BLaER1 treated with 17β-estradiol and CSF1 and Interleukin-3, amounts not matched to agents 10 nM and 100 nM (cell line): ENCODE measurements at regions not wholly inside any gene's neighbourhood (a gene's known extent, or its start where the extent isn't known, plus 50 kb on each side); places are given as distances from the start of the nearest gene placed in this dataset.

Source experiments
- H3K27ac ChIP-seq, 11 experiments: shearing (Covaris generic); formaldehyde crosslinking; 2 replicates each; pipeline ENCODE4 v1.8.1; 2022
- H3K27me3 ChIP-seq, 11 experiments: shearing (Covaris generic); formaldehyde crosslinking; 2 replicates each; pipeline ENCODE4 v1.8.1; 2022
- H3K36me3 ChIP-seq, 11 experiments: shearing (Covaris generic); formaldehyde crosslinking; 2 replicates each; pipeline ENCODE4 v1.8.1; 2022
- H3K4me1 ChIP-seq, 10 experiments: shearing (Covaris generic); formaldehyde crosslinking; 2 replicates each; pipeline ENCODE4 v1.8.1; 2022
- H3K4me2 ChIP-seq, 11 experiments: shearing (Covaris generic); formaldehyde crosslinking; 2 replicates each; pipeline ENCODE4 v1.8.1; 2022
- H3K4me3 ChIP-seq, 10 experiments: shearing (Covaris generic); formaldehyde crosslinking; 2 replicates each; pipeline ENCODE4 v1.8.1; 2022
- H3K9ac ChIP-seq, 11 experiments: shearing (Covaris generic); formaldehyde crosslinking; 2 replicates each; pipeline ENCODE4 v1.8.1; 2022
- H3K9me3 ChIP-seq, 11 experiments: shearing (Covaris generic); formaldehyde crosslinking; replicated peaks in 1 of 11; 2 replicates each; pipeline ENCODE4 v1.8.1; 2022
- H4K20me1 ChIP-seq, 11 experiments: shearing (Covaris generic); formaldehyde crosslinking; 2 replicates each; pipeline ENCODE4 v1.8.1; 2022
- Cebpa-rat ChIP-seq, 11 experiments: shearing (Covaris generic); IDR thresholded peaks; 2 replicates each; pipeline ENCODE4 v1.8.1; 2022

DNA sequence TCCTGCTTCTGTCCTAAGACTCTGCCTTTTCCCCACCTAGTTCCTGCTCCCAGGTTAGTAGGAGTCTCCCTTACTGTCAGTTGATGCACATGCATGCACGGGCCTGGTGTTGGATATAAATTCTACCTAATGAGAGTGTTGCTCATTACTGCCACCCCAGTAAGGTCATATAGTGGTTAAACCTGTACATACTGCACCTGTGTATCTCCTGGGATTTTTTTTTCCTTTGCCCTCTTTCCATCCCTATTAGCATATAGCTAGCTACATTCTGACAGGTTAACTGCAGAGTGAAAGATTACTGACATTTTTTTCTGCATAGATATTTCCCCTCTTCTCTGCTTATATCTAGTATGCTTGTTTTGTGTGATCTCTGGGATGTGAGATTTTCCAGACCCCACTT is 201.5 kb upstream of the PIRT start:
- no peak overlapping the region for H3K9ac ChIP-seq
- H3K36me3 ChIP-seq = no peaks in the 10 kb centered on the region
- H3K27ac ChIP-seq = no peak overlapping the region
- H3K4me2 ChIP-seq = no peak overlapping the region
- H4K20me1 ChIP-seq = no peaks in the 10 kb centered on the region
- no peak for TF ChIP-seq Cebpa-rat (IDR thresholded peaks at IDR 0.05)
- no peaks in the 10 kb centered on the region for H3K27me3 ChIP-seq
- H3K4me1 ChIP-seq = no peaks in the 10 kb centered on the region
- no peaks in the 10 kb centered on the region for H3K9me3 ChIP-seq
- H3K4me3 ChIP-seq = no peak overlapping the region

DNA sequence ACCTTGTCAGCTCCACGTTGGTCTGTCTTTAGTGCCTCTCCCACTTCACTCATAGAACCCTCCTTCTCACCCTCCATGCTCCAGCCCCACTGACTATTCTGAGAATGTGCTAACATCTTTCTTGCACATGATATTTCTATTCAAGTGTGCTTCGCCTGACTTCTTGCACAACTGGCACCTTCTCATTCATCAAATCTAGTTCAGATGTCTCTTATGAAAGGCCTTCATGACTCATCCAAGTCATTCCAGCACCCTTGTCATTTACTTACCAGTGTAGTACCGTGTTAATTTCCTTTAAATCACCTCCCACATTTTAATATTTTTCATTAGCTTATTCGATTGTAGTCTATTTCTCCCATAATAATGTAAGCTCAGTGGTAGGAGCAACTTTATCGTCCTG is 197.8 kb upstream of the PIRT start:
- Histone ChIP-seq H3K4me3 (no peak overlapping the region), H4K20me1 (no peaks in the 10 kb centered on the region), H3K9me3 (peaks cover 4 to 19% (median 13%) of the 10 kb centered on the region in 11 experiments; a peak in 18 of 22 replicates), H3K9ac (no peak overlapping the region), H3K27ac (no peak overlapping the region), H3K4me2 (no peak overlapping the region), H3K4me1 (no peaks in the 10 kb centered on the region), H3K27me3 (no peaks in the 10 kb centered on the region), H3K36me3 (no peaks in the 10 kb centered on the region)
- TF ChIP-seq Cebpa-rat (IDR thresholded peaks at IDR 0.05) = no peak

DNA sequence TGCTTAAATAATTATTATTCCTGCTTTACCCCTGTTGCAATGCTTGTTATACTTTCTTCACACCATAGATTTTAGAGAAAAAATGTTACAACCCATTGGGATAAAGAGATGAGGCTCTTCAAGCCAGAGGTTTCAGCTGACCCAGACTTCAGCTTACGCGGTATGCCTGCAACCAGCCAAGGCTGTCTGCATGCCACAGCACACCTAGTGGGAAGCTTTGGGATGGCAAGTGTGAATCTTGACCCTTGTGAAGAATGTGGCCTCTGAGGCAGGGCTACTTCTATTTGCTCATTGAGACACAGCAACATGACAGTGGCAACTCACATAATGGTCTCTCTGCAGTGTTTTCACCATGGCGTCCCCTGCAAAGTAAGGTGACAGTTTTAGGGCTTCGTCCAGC is 193.9 kb upstream of the PIRT start:
- Histone ChIP-seq H3K4me3 (no peak overlapping the region), H3K9ac (no peak overlapping the region), H4K20me1 (no peaks in the 10 kb centered on the region), H3K9me3 (peaks cover 4 to 19% (median 13%) of the 10 kb centered on the region in 11 experiments; a peak in 18 of 22 replicates), H3K4me2 (no peak overlapping the region), H3K27me3 (no peaks in the 10 kb centered on the region), H3K36me3 (no peaks in the 10 kb centered on the region), H3K4me1 (no peaks in the 10 kb centered on the region), H3K27ac (no peak overlapping the region)
- no peak for TF ChIP-seq Cebpa-rat (IDR thresholded peaks at IDR 0.05)

DNA sequence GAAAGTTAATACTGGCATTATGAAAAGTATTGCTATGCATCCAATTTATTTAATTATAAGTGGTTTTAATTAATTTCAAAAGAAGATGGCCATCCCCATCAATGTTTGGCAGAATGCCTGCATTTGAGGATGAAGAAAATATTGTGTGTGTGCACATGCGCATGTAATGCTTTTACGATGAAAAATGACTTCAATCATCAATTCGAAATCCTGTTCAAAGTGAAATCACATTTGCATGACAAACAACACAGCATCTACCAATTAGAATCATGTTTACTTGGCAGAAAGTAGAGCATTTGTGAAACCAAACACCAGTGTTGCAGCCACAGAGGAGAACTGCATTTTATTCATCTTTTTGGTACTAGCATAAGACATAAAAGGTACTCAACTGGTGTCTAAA is 191.9 kb upstream of the PIRT start:
- Histone ChIP-seq H3K36me3 (no peaks in the 10 kb centered on the region), H3K27ac (no peak overlapping the region), H3K27me3 (no peaks in the 10 kb centered on the region)

DNA sequence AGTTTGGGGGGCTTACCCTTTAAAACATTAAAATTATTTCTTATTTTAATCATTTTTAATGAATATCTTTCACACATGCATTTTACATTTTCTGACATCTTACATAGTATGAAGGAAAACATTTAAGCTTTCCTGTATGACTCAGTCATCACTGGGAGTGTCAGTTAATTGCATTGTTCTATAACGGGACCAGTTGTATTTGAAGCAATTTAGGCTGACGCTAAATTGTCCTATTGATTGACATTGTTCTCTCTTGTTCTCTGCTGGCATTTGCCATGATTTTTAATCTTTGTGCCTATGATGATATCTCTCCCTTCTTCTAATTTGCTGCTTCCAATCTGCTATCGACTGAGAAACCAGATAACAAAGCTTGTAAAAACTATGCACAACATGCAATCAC is 190.5 kb upstream of the PIRT start:
- H3K4me3 ChIP-seq = no peak overlapping the region
- H3K9ac ChIP-seq = no peak overlapping the region

More for the DNA sequence above, 191.9 kb upstream of the PIRT start:
- Histone ChIP-seq H3K4me3 (no peak overlapping the region), H3K9me3 (peaks cover 4 to 19% (median 13%) of the 10 kb centered on the region in 11 experiments; a peak in 18 of 22 replicates), H3K4me2 (no peak overlapping the region), H3K4me1 (no peaks in the 10 kb centered on the region), H3K9ac (no peak overlapping the region), H4K20me1 (no peaks in the 10 kb centered on the region)
- TF ChIP-seq Cebpa-rat (IDR thresholded peaks at IDR 0.05) = no peak

DNA sequence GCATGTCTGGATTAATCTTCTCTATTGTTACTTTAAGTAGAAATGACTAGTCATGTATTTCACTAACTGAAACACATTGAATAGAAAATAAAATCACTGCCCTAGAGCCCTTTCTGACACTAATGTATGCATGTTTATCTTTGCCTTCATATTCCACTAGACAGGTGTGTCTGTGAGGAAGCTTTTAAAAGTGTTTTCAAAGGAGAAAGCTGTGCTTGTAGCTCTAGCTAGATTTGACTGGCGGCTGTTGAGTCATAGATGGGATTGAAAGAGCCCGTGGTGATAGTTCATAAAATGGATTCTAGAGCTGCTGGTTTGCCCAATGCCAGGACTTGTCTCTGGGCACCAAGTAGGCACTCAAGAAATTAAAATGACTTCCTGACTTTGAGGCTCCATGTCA is 189.0 kb upstream of the PIRT start:
- Histone ChIP-seq H3K27me3 (no peaks in the 10 kb centered on the region), H3K4me3 (no peak overlapping the region), H3K36me3 (no peaks in the 10 kb centered on the region), H3K9me3 (peaks cover 3 to 11% (median 10%) of the 10 kb centered on the region in 11 experiments; a peak in 18 of 22 replicates), H3K4me2 (no peak overlapping the region), H3K4me1 (no peaks in the 10 kb centered on the region), H3K9ac (no peak overlapping the region), H4K20me1 (no peaks in the 10 kb centered on the region), H3K27ac (no peak overlapping the region)
- no peak for TF ChIP-seq Cebpa-rat (IDR thresholded peaks at IDR 0.05)

More for the DNA sequence above, 190.5 kb upstream of the PIRT start:
- Histone ChIP-seq H3K4me2 (no peak overlapping the region), H3K36me3 (no peaks in the 10 kb centered on the region), H3K27me3 (no peaks in the 10 kb centered on the region), H4K20me1 (no peaks in the 10 kb centered on the region), H3K27ac (no peak overlapping the region), H3K4me1 (no peaks in the 10 kb centered on the region), H3K9me3 (peaks cover 4 to 19% (median 13%) of the 10 kb centered on the region in 11 experiments; a peak in 18 of 22 replicates)
- TF ChIP-seq Cebpa-rat (IDR thresholded peaks at IDR 0.05) = no peak

DNA sequence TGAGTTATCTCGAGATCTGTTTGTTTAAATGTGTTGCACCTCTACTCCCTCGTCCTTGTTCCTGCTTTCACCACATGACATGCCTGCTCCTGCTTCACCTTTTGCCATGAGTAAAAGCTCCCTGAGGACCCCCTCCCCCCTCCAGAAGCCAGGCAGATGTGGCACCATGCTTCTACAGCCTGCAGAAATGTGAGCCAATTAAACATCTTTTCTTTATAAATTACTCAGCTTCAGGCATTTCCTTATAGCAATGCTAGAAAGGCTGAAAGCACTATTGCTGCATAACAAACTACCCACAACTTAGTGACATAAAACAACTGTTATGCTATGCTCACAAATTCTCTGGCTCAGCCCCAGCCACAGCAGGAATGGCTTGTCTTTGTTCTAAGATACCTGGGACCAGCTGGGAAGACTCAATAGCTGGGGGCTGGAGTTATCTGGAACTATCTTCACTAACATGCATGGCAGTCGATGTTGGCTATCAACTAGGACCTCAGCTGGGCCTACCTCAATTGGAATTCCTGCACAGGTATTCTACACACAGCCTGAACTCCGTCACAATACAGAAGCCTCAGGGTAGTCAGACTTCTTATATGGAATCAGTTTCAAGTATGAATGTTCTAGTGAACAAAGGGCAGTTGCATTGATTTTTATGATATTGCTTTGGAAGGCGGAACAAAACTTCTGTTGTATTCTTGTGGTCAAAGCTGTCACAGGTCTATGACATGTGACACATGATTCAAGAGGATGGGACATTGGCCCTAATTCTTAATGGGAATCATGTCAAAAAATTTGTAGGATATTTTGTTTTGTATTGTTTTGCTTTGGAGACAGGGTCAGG is 186.0 kb upstream of the PIRT start:
- Histone ChIP-seq H3K27me3 (no peaks in the 10 kb centered on the region), H4K20me1 (no peaks in the 10 kb centered on the region), H3K4me3 (no peak overlapping the region), H3K36me3 (no peaks in the 10 kb centered on the region), H3K27ac (no peak overlapping the region), H3K9me3 (no peaks in the 10 kb centered on the region), H3K9ac (no peak overlapping the region), H3K4me2 (no peak overlapping the region), H3K4me1 (peaks cover 0 to 7% (median 0%) of the 10 kb centered on the region in 10 experiments; a peak in 4 of 20 replicates)
- no peak for TF ChIP-seq Cebpa-rat (IDR thresholded peaks at IDR 0.05)

DNA sequence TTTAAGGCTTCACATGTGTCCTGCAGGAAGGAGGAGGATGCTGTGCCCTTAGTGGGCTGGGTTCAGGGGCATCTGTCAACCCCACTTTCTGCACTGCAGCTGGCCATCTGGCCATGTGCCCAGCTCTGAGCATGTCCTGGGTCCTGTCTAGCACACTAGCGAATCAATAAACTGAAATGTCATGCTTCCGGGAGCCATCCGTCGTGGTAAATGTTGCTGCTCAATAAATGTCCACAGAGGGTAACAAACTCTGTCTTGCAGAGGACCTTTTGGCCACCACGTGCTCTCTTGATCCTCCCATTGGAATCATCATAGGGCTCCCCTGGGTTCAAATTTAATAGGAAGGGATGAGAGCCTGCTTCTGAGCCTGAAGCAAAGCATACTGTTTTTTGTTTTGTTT is 168.6 kb upstream of the PIRT start:
- Histone ChIP-seq H3K36me3 (no peaks in the 10 kb centered on the region), H4K20me1 (no peaks in the 10 kb centered on the region), H3K9me3 (no peaks in the 10 kb centered on the region), H3K27me3 (no peaks in the 10 kb centered on the region), H3K4me2 (no peak overlapping the region), H3K27ac (no peak overlapping the region), H3K4me1 (no peaks in the 10 kb centered on the region), H3K9ac (no peak overlapping the region), H3K4me3 (no peak overlapping the region)
- TF ChIP-seq Cebpa-rat (IDR thresholded peaks at IDR 0.05) = no peak

DNA sequence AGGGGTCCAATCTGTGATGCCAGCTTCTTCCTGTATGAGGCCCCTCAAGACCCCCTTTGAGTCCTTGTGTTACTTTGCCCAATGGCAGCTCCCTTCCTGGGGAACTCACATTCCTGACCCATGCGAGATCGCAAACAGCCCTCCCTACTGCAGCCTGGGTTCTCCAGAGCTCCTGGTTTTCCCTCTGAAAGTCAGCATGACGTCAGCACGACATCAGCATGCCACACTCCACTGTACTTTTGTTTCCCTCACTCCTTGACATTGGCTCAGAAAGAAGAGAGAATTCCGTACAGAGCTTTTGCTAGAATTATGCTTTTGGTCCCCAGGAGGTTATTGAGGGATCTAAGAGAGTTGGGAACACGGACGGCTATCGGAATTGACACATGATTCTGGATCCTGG is 168.1 kb upstream of the PIRT start:
- no peaks in the 10 kb centered on the region for H3K4me1 ChIP-seq
- no peaks in the 10 kb centered on the region for H3K9me3 ChIP-seq
- TF ChIP-seq Cebpa-rat (IDR thresholded peaks at IDR 0.05) = no peak
- no peaks in the 10 kb centered on the region for H3K36me3 ChIP-seq
- no peak overlapping the region for H3K4me2 ChIP-seq
- no peak overlapping the region for H3K4me3 ChIP-seq
- H3K27ac ChIP-seq = no peak overlapping the region
- no peaks in the 10 kb centered on the region for H3K27me3 ChIP-seq
- H3K9ac ChIP-seq = no peak overlapping the region
- H4K20me1 ChIP-seq = no peaks in the 10 kb centered on the region

DNA sequence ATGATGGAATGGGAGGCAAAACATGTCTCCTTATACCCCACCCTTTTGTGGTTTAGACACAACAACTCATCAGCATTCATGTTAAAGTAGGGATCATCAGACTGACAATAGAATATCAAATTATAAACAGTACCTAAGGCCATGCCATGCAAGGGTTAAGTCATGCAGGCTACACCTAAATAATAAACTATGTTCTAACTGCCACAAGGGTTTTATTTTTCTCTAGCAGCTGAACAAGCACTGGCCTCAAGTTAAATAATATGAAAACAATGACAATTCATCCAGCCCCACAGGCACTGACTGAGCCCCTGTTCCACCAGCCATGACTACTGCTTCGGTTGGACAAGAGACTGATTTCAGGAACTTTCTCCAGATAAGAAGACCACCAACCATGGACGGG is 164.5 kb upstream of the PIRT start:
- Histone ChIP-seq H3K9ac (no peak overlapping the region), H3K36me3 (no peaks in the 10 kb centered on the region), H3K4me2 (no peak overlapping the region), H3K27me3 (no peaks in the 10 kb centered on the region), H3K27ac (no peak overlapping the region), H3K4me1 (no peaks in the 10 kb centered on the region), H3K9me3 (no peaks in the 10 kb centered on the region), H3K4me3 (no peak overlapping the region), H4K20me1 (no peaks in the 10 kb centered on the region)
- no peak for TF ChIP-seq Cebpa-rat (IDR thresholded peaks at IDR 0.05)
